Gastroesophageal sphincter (tissue), 3 donors: ENCODE measurements at regions not wholly inside any gene's neighbourhood (a gene's known extent, or its start where the extent isn't known, plus 50 kb on each side); places are given as distances from the start of the nearest gene placed in this dataset.

Experiments used
- EP300 ChIP-seq: sonication (generic); formaldehyde crosslinking; IDR thresholded peaks from one replicate; pipeline ENCODE4 v1.6.1; 2017; ENCODE audit warnings: antibody characterized with exemption, mild to moderate bottlenecking
- TF ChIP-seq, protein P1 (sequence below), 4 experiments: fragments of 200-600 bp in 2 of 4; fragments of 450-650 bp in 2 of 4; sonication (generic) in 1 of 4; IDR thresholded peaks; one replicate each; pipeline ENCODE4 v1.5.1; 2017 to 2019; ENCODE audit warnings: antibody characterized with exemption in 4 of 4, mild to moderate bottlenecking in 2 of 4, moderate library complexity in 2 of 4

DNA sequence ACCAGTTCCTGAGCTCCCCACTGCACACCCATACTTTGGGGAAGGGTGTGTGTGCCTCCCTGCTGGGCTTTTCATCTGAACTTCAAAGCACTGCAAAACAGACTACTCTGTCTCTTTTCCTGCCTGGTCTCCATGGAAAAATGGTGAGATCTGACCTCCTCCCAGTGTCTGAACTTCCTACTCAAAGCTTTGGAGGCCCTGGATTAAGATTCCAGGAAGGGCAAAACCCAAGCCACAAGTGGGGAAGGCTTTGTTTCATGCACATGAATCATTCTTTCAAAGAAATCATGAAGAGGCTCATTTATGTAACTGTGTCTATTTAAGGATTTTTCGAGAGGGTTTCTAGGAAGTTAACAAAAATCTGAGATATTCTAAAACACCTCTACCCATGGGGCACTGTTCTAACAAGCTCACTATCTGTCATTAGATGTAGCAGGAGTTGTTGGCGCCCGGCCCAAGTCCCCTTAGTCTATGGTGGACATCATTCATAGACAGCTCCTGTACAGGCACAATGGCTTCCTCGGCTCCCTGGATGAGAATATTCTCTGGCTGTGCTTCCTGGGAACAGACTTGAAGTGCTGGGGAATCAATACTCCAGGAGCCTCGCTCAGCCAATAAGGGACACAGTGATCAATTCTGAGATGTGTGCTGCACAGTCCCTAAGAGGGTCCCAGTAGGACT lies 224.0 kb downstream of the KTN1 start:
- no peak for TF ChIP-seq EP300
- TF ChIP-seq, protein P1, sequence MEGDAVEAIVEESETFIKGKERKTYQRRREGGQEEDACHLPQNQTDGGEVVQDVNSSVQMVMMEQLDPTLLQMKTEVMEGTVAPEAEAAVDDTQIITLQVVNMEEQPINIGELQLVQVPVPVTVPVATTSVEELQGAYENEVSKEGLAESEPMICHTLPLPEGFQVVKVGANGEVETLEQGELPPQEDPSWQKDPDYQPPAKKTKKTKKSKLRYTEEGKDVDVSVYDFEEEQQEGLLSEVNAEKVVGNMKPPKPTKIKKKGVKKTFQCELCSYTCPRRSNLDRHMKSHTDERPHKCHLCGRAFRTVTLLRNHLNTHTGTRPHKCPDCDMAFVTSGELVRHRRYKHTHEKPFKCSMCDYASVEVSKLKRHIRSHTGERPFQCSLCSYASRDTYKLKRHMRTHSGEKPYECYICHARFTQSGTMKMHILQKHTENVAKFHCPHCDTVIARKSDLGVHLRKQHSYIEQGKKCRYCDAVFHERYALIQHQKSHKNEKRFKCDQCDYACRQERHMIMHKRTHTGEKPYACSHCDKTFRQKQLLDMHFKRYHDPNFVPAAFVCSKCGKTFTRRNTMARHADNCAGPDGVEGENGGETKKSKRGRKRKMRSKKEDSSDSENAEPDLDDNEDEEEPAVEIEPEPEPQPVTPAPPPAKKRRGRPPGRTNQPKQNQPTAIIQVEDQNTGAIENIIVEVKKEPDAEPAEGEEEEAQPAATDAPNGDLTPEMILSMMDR (IDR thresholded peaks at IDR 0.05), result no peak
